Caco-2 (cell line): ENCODE measurements at regions not wholly inside any gene's neighbourhood (a gene's known extent, or its start where the extent isn't known, plus 50 kb on each side); places are given as distances from the start of the nearest gene placed in this dataset.

Source experiments
- BruUV-seq: library from RNA; stranded (reverse); fragments of 400-500 nt; replicated peaks from 2 replicates; lab custom pipeline; 2021; lab: Mats Ljungman, UMichigan
- CTCF ChIA-PET: fragments of 300-600 bp; sonication (Branson Sonifier 250); formaldehyde crosslinking; loops from one replicate; lab custom pipeline; 2022; ENCODE audit warnings: antibody characterized with exemption; lab: Charles Lee
- POLR2A ChIA-PET: fragments of 300-600 bp; sonication (Branson Sonifier 250); formaldehyde crosslinking; loops from one replicate; lab custom pipeline; 2022; ENCODE audit warnings: antibody characterized with exemption; lab: Charles Lee
- DNase-seq, 2 experiments: peaks; one replicate each; pipeline versions ENCODE4 v3.0.0 to v3.0.0-alpha.2; 2020 to 2022
- H3K27me3 ChIP-seq: replicated peaks from 2 replicates; pipeline ENCODE4 v1.6.0; 2011; ENCODE audit warnings: low read length; ENCODE audit not compliant: control insufficient read depth, insufficient read depth
- H3K36me3 ChIP-seq: 2 replicates; pipeline ENCODE4 v1.5.1; 2011; ENCODE audit warnings: low read length; ENCODE audit not compliant: control insufficient read depth, insufficient read depth
- H3K4me1 ChIP-seq: fragments of 250-450 bp; sonication (Bioruptor Pico); 2 replicates; pipeline ENCODE4 v1.5.1; 2020; ENCODE audit warnings: mild to moderate bottlenecking
- H3K4me3 ChIP-seq: 2 replicates; pipeline ENCODE4 v1.5.1; 2011; ENCODE audit warnings: low read depth, mild to moderate bottlenecking, control low read depth, low read length
- H3K9me3 ChIP-seq: fragments of 250-450 bp; sonication (Bioruptor Pico); 2 replicates; pipeline ENCODE4 v1.5.1; 2020; ENCODE audit warnings: mild to moderate bottlenecking, moderate library complexity
- H3K27ac Mint-ChIP-seq: one replicate; pipeline ENCODE4 v1.8.0; 2022; ENCODE audit warnings: mixed read lengths; ENCODE audit not compliant: unreplicated experiment
- H3K27me3 Mint-ChIP-seq: one replicate; pipeline ENCODE4 v1.8.0; 2022; ENCODE audit warnings: mixed read lengths; ENCODE audit not compliant: insufficient read depth, unreplicated experiment
- H3K36me3 Mint-ChIP-seq: one replicate; pipeline ENCODE4 v1.8.0; 2022; ENCODE audit warnings: mild to moderate bottlenecking, mixed read lengths; ENCODE audit not compliant: insufficient read depth, unreplicated experiment
- H3K4me1 Mint-ChIP-seq: one replicate; pipeline ENCODE4 v1.8.0; 2022; ENCODE audit warnings: low read depth, mixed read lengths; ENCODE audit not compliant: unreplicated experiment
- H3K4me3 Mint-ChIP-seq: one replicate; pipeline ENCODE4 v1.8.0; 2022; ENCODE audit warnings: mild to moderate bottlenecking, moderate library complexity, mixed read lengths; ENCODE audit not compliant: unreplicated experiment
- H3K9me3 Mint-ChIP-seq: one replicate; pipeline ENCODE4 v1.8.0; 2022; ENCODE audit warnings: mixed read lengths; ENCODE audit not compliant: unreplicated experiment
- CTCF ChIP-seq, 2 experiments: fragments of 200-600 bp in 1 of 2; IDR thresholded peaks; 1 replicate in 1 of 2; 2 replicates in 1 of 2; pipeline versions ENCODE4 v1.5.1 to v1.8.0; 2011 to 2022; ENCODE audit warnings: antibody characterized with exemption in 1 of 2, control low read depth in 1 of 2, inconsistent platforms in 1 of 2, low read depth in 1 of 2, low read length in 1 of 2, mild to moderate bottlenecking in 1 of 2, moderate library complexity in 1 of 2; ENCODE audit not compliant: insufficient read depth in 1 of 2, severe bottlenecking in 1 of 2, unreplicated experiment in 1 of 2
- intact Hi-C: fragments of 100-400 bp; cut with micrococcal nuclease; formaldehyde crosslinking; loops from one replicate; pipeline ENCODE4 v1.10.0; 2022; ENCODE audit not compliant: unreplicated experiment

- intact Hi-C loops = no loop called here
- no peak overlapping the region for H3K27ac Mint-ChIP-seq
- no peak overlapping the region for H3K4me3 Mint-ChIP-seq
- H3K4me1 ChIP-seq = no peaks in the 10 kb centered on the region
- H3K27me3 ChIP-seq = no peaks in the 10 kb centered on the region
- H3K9me3 Mint-ChIP-seq = no peaks in the 10 kb centered on the region
- BruUV-seq = no TSS peak
- no peak for DNase-seq
- POLR2A ChIA-PET = no interaction called here
- CTCF ChIA-PET = no interaction called here
- H3K36me3 Mint-ChIP-seq = no peaks in the 10 kb centered on the region
- no peak overlapping the region for H3K4me3 ChIP-seq
- H3K4me1 Mint-ChIP-seq = no peaks in the 10 kb centered on the region
- H3K9me3 ChIP-seq = no peaks in the 10 kb centered on the region
- TF ChIP-seq CTCF (IDR thresholded peaks at IDR 0.05; ENCODE audit: insufficient read depth in 1 of 2, low read depth in 1 of 2, low read length in 1 of 2, severe bottlenecking in 1 of 2, unreplicated experiment in 1 of 2) = no peak
- H3K36me3 ChIP-seq = no peaks in the 10 kb centered on the region
- peaks cover 22% of the 10 kb centered on the region for H3K27me3 Mint-ChIP-seq
These were observed 125.3 kb upstream of the SPTLC3 start for GRCh38 chr20:12883507-12883885.

GRCh38 chr20:12886618-12887363 lies 122.0 kb upstream of the SPTLC3 start:
- no peak for DNase-seq
- ChIA-PET POLR2A (no interaction called here), CTCF (no interaction called here)
- intact Hi-C loops = no loop called here
- no peaks in the 10 kb centered on the region for H3K27me3 ChIP-seq
- H3K4me1 Mint-ChIP-seq = no peaks in the 10 kb centered on the region
- no peaks in the 10 kb centered on the region for H3K9me3 Mint-ChIP-seq
- no peak overlapping the region for H3K4me3 Mint-ChIP-seq
- H3K36me3 Mint-ChIP-seq = no peaks in the 10 kb centered on the region
- no peak overlapping the region for H3K27ac Mint-ChIP-seq
- no TSS peak for BruUV-seq
- no peak for TF ChIP-seq CTCF (IDR thresholded peaks at IDR 0.05; ENCODE audit: insufficient read depth in 1 of 2, low read depth in 1 of 2, low read length in 1 of 2, severe bottlenecking in 1 of 2, unreplicated experiment in 1 of 2)
- H3K9me3 ChIP-seq = no peaks in the 10 kb centered on the region
- no peak overlapping the region for H3K4me3 ChIP-seq
- peaks cover 37% of the 10 kb centered on the region for H3K27me3 Mint-ChIP-seq
- H3K4me1 ChIP-seq = no peaks in the 10 kb centered on the region
- H3K36me3 ChIP-seq = no peaks in the 10 kb centered on the region

GRCh38 chr20:12891643-12892042 lies 117.1 kb upstream of the SPTLC3 start:
- H3K9me3 ChIP-seq = no peaks in the 10 kb centered on the region
- H3K4me1 Mint-ChIP-seq = no peaks in the 10 kb centered on the region
- peaks cover 1% of the 10 kb centered on the region; the same call in 1 of the 2 replicates for H3K27me3 ChIP-seq
- H3K4me1 ChIP-seq = no peaks in the 10 kb centered on the region
- no peak for DNase-seq
- H3K27me3 Mint-ChIP-seq = peaks cover 31% of the 10 kb centered on the region
- H3K4me3 ChIP-seq = no peak overlapping the region
- TF ChIP-seq CTCF (IDR thresholded peaks at IDR 0.05; ENCODE audit: insufficient read depth in 1 of 2, low read depth in 1 of 2, low read length in 1 of 2, severe bottlenecking in 1 of 2, unreplicated experiment in 1 of 2) = no peak
- intact Hi-C loops = loop anchor here (10.0 kb wide), 1 partner anchor 997 kb away; no protein-coding TSS in a partner anchor
- CTCF ChIA-PET = no interaction called here
- no peaks in the 10 kb centered on the region for H3K36me3 ChIP-seq
- no peaks in the 10 kb centered on the region for H3K9me3 Mint-ChIP-seq
- H3K4me3 Mint-ChIP-seq = no peak overlapping the region
- BruUV-seq = no TSS peak
- POLR2A ChIA-PET = no interaction called here
- no peaks in the 10 kb centered on the region for H3K36me3 Mint-ChIP-seq
- H3K27ac Mint-ChIP-seq = no peak overlapping the region
